ENCODE measurements at regions not wholly inside any gene's neighbourhood (a gene's known extent, or its start where the extent isn't known, plus 50 kb on each side); places are given as distances from the start of the nearest gene placed in this dataset.
"Not testable (repeated sequence)": the region's sequence is repeated elsewhere in the genome, so short reads cannot be mapped to it uniquely, and the experiment has no call there.

GRCh38 chr2:101583861-101584260, 108.9 kb upstream of the RFX8 start:
- Histone ChIP-seq H3K9me3 (peaks cover 0 to 15% (median 0%) of the 10 kb centered on the region in 12 donors), H3K27ac (no peak overlapping the region), H3K36me3 (no peaks in the 10 kb centered on the region), H3K27me3 (no peaks in the 10 kb centered on the region), H3K4me1 (no peaks in the 10 kb centered on the region), H3K4me3 (no peak overlapping the region)
- no peak for DNase-seq
- intact Hi-C loops (cut with DNase I): no loop called here
- no peak for ATAC-seq
- TF ChIP-seq POLR2A (IDR thresholded peaks at IDR 0.05): no peak
- TF ChIP-seq CTCF (IDR thresholded peaks at IDR 0.05): no peak

- no peaks in the 10 kb centered on the region for H3K27me3 ChIP-seq
- WGBS, 4 donors: 88 to 93% (median 89%) methylated on average over 7 of the region's 7 CpGs
- no peak for ATAC-seq
These were observed 106.9 kb upstream of the RFX8 start for GRCh38 chr2:101581675-101582299.

GRCh38 chr2:101580528-101580927, 105.6 kb upstream of the RFX8 start:
- 95 to 98% (median 96%) methylated on average over 5 of the region's 5 CpGs for WGBS, 4 donors
- no peak overlapping the region for H3K27ac ChIP-seq

More at GRCh38 chr2:101581675-101582299, 106.9 kb upstream of the RFX8 start:
- Histone ChIP-seq H3K4me1 (peaks cover 0 to 4% (median 0%) of the 10 kb centered on the region in 12 donors), H3K4me3 (no peak overlapping the region), H3K36me3 (no peaks in the 10 kb centered on the region), H3K27ac (no peak overlapping the region), H3K9me3 (peaks cover 0 to 10% (median 0%) of the 10 kb centered on the region in 12 donors)
- no peak for TF ChIP-seq POLR2A (IDR thresholded peaks at IDR 0.05)
- no peak for DNase-seq
- intact Hi-C loops (cut with DNase I): no loop called here

GRCh38 chr2:101578671-101579070, 103.8 kb upstream of the RFX8 start:
- H3K4me1 ChIP-seq: peaks cover 0 to 4% (median 0%) of the 10 kb centered on the region in 12 donors
- DNase-seq (no peak), ATAC-seq (no peak)
- 95 to 100% (median 98%) methylated on average over 1 of the region's 1 CpG for WGBS, 4 donors
- TF ChIP-seq POLR2A (IDR thresholded peaks at IDR 0.05) (no peak), CTCF (IDR thresholded peaks at IDR 0.05) (no peak)
- intact Hi-C loops (cut with DNase I): no loop called here
- no peak overlapping the region for H3K27ac ChIP-seq
- no peaks in the 10 kb centered on the region for H3K36me3 ChIP-seq
- no peaks in the 10 kb centered on the region for H3K27me3 ChIP-seq
- H3K4me3 ChIP-seq: no peak overlapping the region
- H3K9me3 ChIP-seq: no peaks in the 10 kb centered on the region

More at GRCh38 chr2:101580528-101580927, 105.6 kb upstream of the RFX8 start:
- Histone ChIP-seq H3K4me3 (no peak overlapping the region), H3K4me1 (peaks cover 0 to 4% (median 0%) of the 10 kb centered on the region in 12 donors), H3K27me3 (no peaks in the 10 kb centered on the region), H3K9me3 (peaks cover 0 to 8% (median 0%) of the 10 kb centered on the region in 12 donors), H3K36me3 (no peaks in the 10 kb centered on the region)
- intact Hi-C loops (cut with DNase I): no loop called here
- ATAC-seq (no peak), DNase-seq (no peak)
- no peak for TF ChIP-seq POLR2A (IDR thresholded peaks at IDR 0.05)
- TF ChIP-seq CTCF (IDR thresholded peaks at IDR 0.05): no peak

DNA sequence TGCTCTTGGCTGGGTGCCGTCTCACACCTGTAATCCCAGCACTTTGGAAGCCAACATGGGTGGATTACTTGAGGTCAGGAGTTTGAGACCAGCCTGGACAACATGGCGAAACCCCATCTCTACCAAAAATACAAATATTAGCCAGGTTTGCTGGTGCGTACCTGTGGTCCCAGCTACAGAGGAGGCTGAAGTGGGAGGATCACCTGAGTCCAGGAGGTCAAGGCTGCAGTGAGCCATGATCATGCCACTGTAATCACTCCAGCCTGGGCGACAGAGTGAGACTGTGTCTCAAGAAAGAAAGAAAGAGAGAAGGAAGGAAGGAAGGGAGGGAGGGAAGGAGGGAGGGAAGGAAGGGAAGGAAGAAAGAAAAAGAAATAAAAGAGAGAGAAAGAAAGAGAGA, 103.2 kb upstream of the RFX8 start:
- H3K27ac ChIP-seq; H3K36me3 ChIP-seq; H3K4me1 ChIP-seq; ATAC-seq; intact Hi-C loops (cut with DNase I); H3K27me3 ChIP-seq; H3K9me3 ChIP-seq; H3K4me3 ChIP-seq; DNase-seq: not testable (repeated sequence)
- WGBS, 4 donors: 91 to 95% (median 94%) methylated on average over 4 of the region's 4 CpGs
